Mucosa of descending colon (tissue), 3 donors: ENCODE measurements at regions not wholly inside any gene's neighbourhood (a gene's known extent, or its start where the extent isn't known, plus 50 kb on each side); places are given as distances from the start of the nearest gene placed in this dataset.

Experiments
- ATAC-seq: fragments of 200-7000 bp; cut with Tn5 transposase; one replicate; pipeline ENCODE4 v1.9.1; 2020; ENCODE audit warnings: mild to moderate bottlenecking, moderate library complexity
- DNase-seq, 3 donors: peaks; one replicate each; pipeline ENCODE4 v3.0.0-alpha.2; 2020
- H3K36me3 ChIP-seq: fragments of 200-600 bp; one replicate; pipeline ENCODE4 v1.8.0; 2021; ENCODE audit warnings: low read depth, mild to moderate bottlenecking
- H3K4me1 ChIP-seq: fragments of 200-600 bp; one replicate; pipeline ENCODE4 v1.8.0; 2021; ENCODE audit warnings: low read depth, mild to moderate bottlenecking
- H3K4me3 ChIP-seq: fragments of 200-600 bp; one replicate; pipeline ENCODE4 v1.8.0; 2021; ENCODE audit warnings: mild to moderate bottlenecking
- H3K9me3 ChIP-seq: fragments of 200-600 bp; one replicate; pipeline ENCODE4 v1.8.0; 2021; ENCODE audit warnings: mild to moderate bottlenecking
- CTCF ChIP-seq: fragments of 200-600 bp; IDR thresholded peaks from one replicate; pipeline ENCODE4 v1.8.0; 2022; ENCODE audit warnings: antibody characterized with exemption, mild to moderate bottlenecking
- intact Hi-C, 2 donors: fragments of 100-400 bp; cut with DNase I in 1 of 2; cut with micrococcal nuclease in 1 of 2; formaldehyde crosslinking; loops; one replicate each; pipeline versions ENCODE4 v1.11.0 to v1.11.1; 2022; cut with DNase I, micrococcal nuclease
- donor health status: DM: no; HTN: no; CAD: no; lungs with moderate emphysema.
- donor health status: DM: no; HTN: no; CAD: no.
- donor health status: DM: no; HTN: yes; CAD: no.

GRCh38 chr6:113464960-113465359, 392.2 kb upstream of the MARCKS start:
- no peak for DNase-seq
- no peak for TF ChIP-seq CTCF
- no peak overlapping the region for H3K4me3 ChIP-seq
- H3K36me3 ChIP-seq = no peaks in the 10 kb centered on the region
- intact Hi-C loops = no loop called here
- H3K9me3 ChIP-seq = no peaks in the 10 kb centered on the region
- peak; percentile 51 for ATAC-seq
- H3K4me1 ChIP-seq = no peaks in the 10 kb centered on the region

DNA sequence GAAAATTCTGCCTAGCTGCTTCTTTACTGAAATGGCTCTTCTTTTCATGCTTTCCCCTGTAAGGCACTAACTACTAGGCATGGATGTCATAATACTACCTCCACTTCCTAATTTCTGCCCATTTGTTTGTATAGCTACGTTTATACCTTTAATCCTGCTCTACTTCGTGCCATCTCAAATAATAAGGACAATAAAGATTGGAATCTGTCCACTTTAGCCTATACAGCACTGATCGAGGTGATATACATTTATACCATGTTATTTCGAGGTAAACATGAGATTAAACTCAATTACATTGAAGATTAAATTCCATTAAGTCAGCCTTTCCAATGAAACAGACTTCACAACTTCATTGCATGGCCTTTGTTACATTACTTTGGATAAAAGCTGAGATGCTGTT, 390.6 kb upstream of the MARCKS start:
- intact Hi-C loops = no loop called here
- no peak for ATAC-seq
- H3K9me3 ChIP-seq = no peaks in the 10 kb centered on the region
- no peaks in the 10 kb centered on the region for H3K4me1 ChIP-seq
- H3K36me3 ChIP-seq = no peaks in the 10 kb centered on the region
- no peak for DNase-seq
- TF ChIP-seq CTCF = no peak
- no peak overlapping the region for H3K4me3 ChIP-seq

- intact Hi-C loops = no loop called here
- no peak for ATAC-seq
These were observed 381.8 kb upstream of the MARCKS start for GRCh38 chr6:113475392-113475791.

GRCh38 chr6:113476937-113477839, 380.0 kb upstream of the MARCKS start:
- H3K36me3 ChIP-seq = no peaks in the 10 kb centered on the region
- intact Hi-C loops = no loop called here
- H3K9me3 ChIP-seq = no peaks in the 10 kb centered on the region
- H3K4me1 ChIP-seq = no peaks in the 10 kb centered on the region
- H3K4me3 ChIP-seq = no peak overlapping the region
- no peak for TF ChIP-seq CTCF
- DNase-seq (no peak), ATAC-seq (no peak)

More at GRCh38 chr6:113475392-113475791, 381.8 kb upstream of the MARCKS start:
- H3K9me3 ChIP-seq = no peaks in the 10 kb centered on the region
- no peak for DNase-seq
- H3K4me1 ChIP-seq = no peaks in the 10 kb centered on the region
- H3K4me3 ChIP-seq = no peak overlapping the region
- H3K36me3 ChIP-seq = no peaks in the 10 kb centered on the region
- no peak for TF ChIP-seq CTCF

DNA sequence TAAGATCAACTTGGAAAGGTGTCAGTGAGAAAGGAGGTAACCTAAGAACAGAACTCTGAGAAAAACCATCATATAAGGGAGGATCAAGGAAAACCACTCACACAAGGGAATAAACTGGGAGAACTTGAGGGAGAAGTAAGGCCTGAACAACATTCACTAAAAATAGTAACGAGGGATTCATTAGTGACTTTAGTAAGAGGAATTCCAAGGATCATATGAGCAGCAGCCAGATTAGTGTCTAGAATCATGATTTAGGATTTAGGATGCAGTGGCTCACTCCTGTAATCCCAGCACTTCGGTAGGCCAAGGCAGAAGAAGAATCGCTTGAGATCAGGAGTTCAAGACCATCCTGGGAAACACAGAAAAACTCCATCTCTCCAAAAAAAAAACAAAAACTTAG, 376.5 kb upstream of the MARCKS start:
- H3K4me1 ChIP-seq = no peaks in the 10 kb centered on the region
- intact Hi-C loops = no loop called here
- DNase-seq (no peak), ATAC-seq (no peak)
- TF ChIP-seq CTCF = no peak
- no peaks in the 10 kb centered on the region for H3K9me3 ChIP-seq
- no peak overlapping the region for H3K4me3 ChIP-seq
- H3K36me3 ChIP-seq = no peaks in the 10 kb centered on the region
